HCT116 (cell line): ENCODE measurements at regions not wholly inside any gene's neighbourhood (a gene's known extent, or its start where the extent isn't known, plus 50 kb on each side); places are given as distances from the start of the nearest gene placed in this dataset.

Experiments
- ATAC-seq: fragments of 200-7000 bp; cut with Tn5 transposase; 2 replicates; pipeline ENCODE4 v1.9.1; 2020; ENCODE audit warnings: mild to moderate bottlenecking, moderate library complexity
- BruUV-seq: library from RNA; stranded (reverse); fragments of 400-500 nt; replicated peaks from 2 replicates; lab custom pipeline; 2021; lab: Mats Ljungman, UMichigan
- CTCF ChIA-PET: fragments of 300-600 bp; sonication (Branson Sonifier 250); formaldehyde crosslinking; loops from one replicate; lab custom pipeline; 2021; ENCODE audit warnings: antibody characterized with exemption; lab: Charles Lee
- POLR2A ChIA-PET: fragments of 300-600, 350-600 bp; sonication (Branson Sonifier 250); formaldehyde crosslinking; loops from one replicate; lab custom pipeline; 2021; ENCODE audit warnings: antibody characterized with exemption; lab: Charles Lee
- RAD21 ChIA-PET, 2 experiments: fragments of 300-600 bp; sonication (Branson Sonifier 250); formaldehyde crosslinking; loops; one replicate each; lab custom pipeline; 2023; ENCODE audit warnings: low total read pairs in 2 of 2; ENCODE audit not compliant: uncharacterized antibody in 2 of 2, unreplicated experiment in 2 of 2, low non-redundant PET in 1 of 2; lab: Charles Lee
- DNase-seq: peaks from one replicate; pipeline ENCODE4 v3.0.0-alpha.2; 2010; ENCODE audit warnings: low read depth, low spot score
- H2AFZ ChIP-seq: fragments of 200-600 bp; shearing (Covaris generic), sonication (generic); 2 replicates; pipeline ENCODE4 v1.6.1; 2017; ENCODE audit warnings: low read depth, mixed run types, mixed read lengths, antibody characterized with exemption, low read length; ENCODE audit not compliant: poor library complexity, severe bottlenecking
- H3K27ac ChIP-seq: 2 replicates; pipeline ENCODE4 v1.5.1; 2012; ENCODE audit warnings: low read depth, low read length
- H3K27me3 ChIP-seq: fragments of 200-600 bp; sonication (generic); 2 replicates; pipeline ENCODE4 v1.6.1; 2016; ENCODE audit warnings: mixed run types, low read length, mixed read lengths; ENCODE audit not compliant: insufficient read depth
- H3K36me3 ChIP-seq, 2 experiments: fragments of 200-500 bp in 1 of 2; fragments of 200-600 bp in 1 of 2; sonication (Bioruptor generic) in 1 of 2; sonication (generic) in 1 of 2; 2 replicates each; pipeline versions ENCODE4 v1.5.1 to v1.6.1; 2014 to 2016; ENCODE audit warnings: low read length in 2 of 2, inconsistent platforms in 1 of 2, mixed read lengths in 1 of 2, mixed run types in 1 of 2; ENCODE audit not compliant: insufficient read depth in 2 of 2, control insufficient read depth in 1 of 2
- H3K4me1 ChIP-seq, 2 experiments: fragments of 200-600 bp in 1 of 2; sonication (generic) in 1 of 2; 2 replicates each; pipeline versions ENCODE4 v1.5.1 to v1.6.1; 2012 to 2017; ENCODE audit warnings: low read length in 2 of 2, inconsistent platforms in 1 of 2, mild to moderate bottlenecking in 1 of 2, mixed read lengths in 1 of 2, mixed run types in 1 of 2, moderate library complexity in 1 of 2; ENCODE audit not compliant: insufficient read depth in 2 of 2, control insufficient read depth in 1 of 2
- H3K4me2 ChIP-seq: fragments of 200-600 bp; sonication (generic); 2 replicates; pipeline ENCODE4 v1.6.1; 2017; ENCODE audit warnings: mixed run types, low read length, mixed read lengths
- H3K4me3 ChIP-seq, 2 experiments: fragments of 200-600 bp in 1 of 2; sonication (generic) in 1 of 2; replicated peaks in 1 of 2; 2 replicates each; pipeline ENCODE4 v1.5.1; 2011 to 2016; ENCODE audit warnings: low read length in 2 of 2, control low read depth in 1 of 2, low read depth in 1 of 2, mild to moderate bottlenecking in 1 of 2, mixed read lengths in 1 of 2, mixed run types in 1 of 2
- H3K79me2 ChIP-seq: fragments of 200-600 bp; sonication (generic); 2 replicates; pipeline ENCODE4 v1.6.1; 2017; ENCODE audit warnings: mild to moderate bottlenecking, mixed run types, low read length, moderate library complexity, mixed read lengths; ENCODE audit not compliant: insufficient read depth
- H3K9ac ChIP-seq: fragments of 200-600 bp; sonication (generic); 2 replicates; pipeline ENCODE4 v1.6.1; 2016; ENCODE audit warnings: low read length, mixed read lengths
- H3K9me2 ChIP-seq: fragments of 200-600 bp; sonication (generic), shearing (Covaris generic); 2 replicates; pipeline ENCODE4 v1.6.1; 2017; ENCODE audit warnings: mixed run types, mild to moderate bottlenecking, moderate library complexity; ENCODE audit not compliant: insufficient read depth
- H3K9me3 ChIP-seq, 2 experiments: fragments of 200-500 bp in 1 of 2; fragments of 200-600 bp in 1 of 2; sonication (Bioruptor generic) in 1 of 2; sonication (generic) in 1 of 2; 2 replicates each; pipeline ENCODE4 v1.6.1; 2014 to 2017; ENCODE audit warnings: low read length in 2 of 2, mixed read lengths in 2 of 2, inconsistent platforms in 1 of 2, low read depth in 1 of 2, mild to moderate bottlenecking in 1 of 2, mixed run types in 1 of 2, moderate library complexity in 1 of 2; ENCODE audit not compliant: control insufficient read depth in 1 of 2, insufficient read depth in 1 of 2
- H4K20me1 ChIP-seq: fragments of 200-600 bp; sonication (generic), shearing (Covaris generic); 2 replicates; pipeline ENCODE4 v1.6.1; 2017; ENCODE audit warnings: mixed run types, mild to moderate bottlenecking, moderate library complexity; ENCODE audit not compliant: insufficient read depth
- ATF3 ChIP-seq: IDR thresholded peaks from 2 replicates; pipeline ENCODE4 v1.6.1; 2012
- CEBPB ChIP-seq: IDR thresholded peaks from 2 replicates; pipeline ENCODE4 v1.6.1; 2012; ENCODE audit warnings: low read depth
- CTCF ChIP-seq, 3 experiments: fragments of 200-600 bp in 1 of 3; sonication (generic) in 1 of 3; IDR thresholded peaks in 2 of 3; conservative IDR thresholded peaks in 1 of 3; 2 replicates each; pipeline ENCODE4 v1.5.1; 2012 to 2017; ENCODE audit warnings: low read depth in 2 of 3, low read length in 2 of 3, antibody characterized with exemption in 1 of 3, borderline replicate concordance in 1 of 3, control low read depth in 1 of 3, mild to moderate bottlenecking in 1 of 3, mixed read lengths in 1 of 3, mixed run types in 1 of 3, moderate library complexity in 1 of 3; ENCODE audit not compliant: insufficient read depth in 1 of 3
- ELF1 ChIP-seq: IDR thresholded peaks from 2 replicates; pipeline ENCODE4 v1.6.1; 2012; ENCODE audit warnings: low read depth, borderline replicate concordance
- EZH2phosphoT487 ChIP-seq: fragments of 200-600 bp; IDR thresholded peaks from 2 replicates; pipeline ENCODE4 v1.6.1; 2018; ENCODE audit warnings: antibody characterized with exemption, borderline replicate concordance
- JUND ChIP-seq: IDR thresholded peaks from 2 replicates; pipeline ENCODE4 v1.6.1; 2012
- POLR2AphosphoS5 ChIP-seq: IDR thresholded peaks from 2 replicates; pipeline ENCODE4 v1.6.1; 2011; ENCODE audit warnings: mild to moderate bottlenecking, low read depth, low read length, moderate library complexity
- RAD21 ChIP-seq: IDR thresholded peaks from 2 replicates; pipeline ENCODE4 v1.6.1; 2012; ENCODE audit warnings: low read depth, mild to moderate bottlenecking
- TCF7L2 ChIP-seq: IDR thresholded peaks from 2 replicates; pipeline ENCODE4 v1.7.0; 2011; ENCODE audit warnings: borderline replicate concordance, inconsistent platforms; ENCODE audit not compliant: insufficient read depth, insufficient read length; ENCODE audit errors: extremely low read depth
- ZBTB33 ChIP-seq: IDR thresholded peaks from 2 replicates; pipeline ENCODE4 v1.6.1; 2011; ENCODE audit warnings: mild to moderate bottlenecking, low read length, moderate library complexity; ENCODE audit not compliant: insufficient replicate concordance; ENCODE audit errors: extremely low read depth
- intact Hi-C: fragments of 100-400 bp; cut with micrococcal nuclease; formaldehyde crosslinking; loops from 2 replicates; pipeline ENCODE4 v1.10.0; 2022

- Histone ChIP-seq H3K79me2 (no peaks in the 10 kb centered on the region), H3K27ac (no peak overlapping the region), H3K4me1 (no peaks in the 10 kb centered on the region), H2AFZ (no peak overlapping the region), H3K4me2 (no peak overlapping the region), H3K4me3 (no peak overlapping the region), H3K27me3 (no peaks in the 10 kb centered on the region), H3K9ac (no peak overlapping the region), H3K36me3 (no peaks in the 10 kb centered on the region), H4K20me1 (no peaks in the 10 kb centered on the region; the same call in 1 of the 2 replicates), H3K9me3 (peaks cover 3 to 9% of the 10 kb centered on the region in 2 experiments; a peak in 2 of 4 replicates), H3K9me2 (no peaks in the 10 kb centered on the region)
- intact Hi-C loops: no loop called here
- BruUV-seq: no TSS peak
- CTCF ChIA-PET: no interaction called here
- POLR2A ChIA-PET: no interaction called here
- TF ChIP-seq JUND (no peak), ATF3 (no peak), TCF7L2 (no peak), RAD21 (no peak), POLR2AphosphoS5 (no peak), CEBPB (no peak)
- ATAC-seq: no peak
- no peak for DNase-seq
- RAD21 ChIA-PET: no interaction called here
These were observed 679.6 kb downstream of the MAT2B start for GRCh38 chr5:164185000-164185399.

DNA sequence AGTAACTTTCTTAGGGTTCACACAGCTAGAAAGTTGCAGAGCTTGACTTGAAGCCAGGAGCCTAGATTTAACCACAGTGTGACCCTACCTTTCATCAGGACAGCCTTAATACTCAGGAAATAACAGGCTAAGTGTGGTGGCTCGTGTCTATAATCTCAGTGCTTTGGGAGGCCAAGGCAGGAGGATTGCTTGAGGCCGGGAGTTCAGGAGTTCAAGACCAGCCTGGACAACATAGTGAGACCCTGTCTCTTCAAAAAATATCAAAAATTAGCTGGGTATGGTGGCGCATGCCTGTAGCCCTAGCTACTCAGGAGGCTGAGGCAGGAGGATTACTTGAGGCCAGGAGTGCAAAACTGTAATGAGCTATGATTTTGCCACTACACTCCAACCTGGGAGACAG lies 681.1 kb downstream of the MAT2B start:
- no peak overlapping the region for H3K4me2 ChIP-seq
- intact Hi-C loops: no loop called here
- ChIA-PET CTCF (no interaction called here), POLR2A (no interaction called here), RAD21 (no interaction called here)
- no peak for DNase-seq
- TF ChIP-seq CTCF (IDR thresholded peaks at IDR 0.05 in 2 of 3, conservative IDR thresholded peaks at IDR 0.05 in 1 of 3; ENCODE audit: borderline replicate concordance in 1 of 3, insufficient read depth in 1 of 3, low read depth in 2 of 3, low read length in 2 of 3) (no peak), ZBTB33 (no peak), JUND (no peak), ELF1 (no peak), EZH2phosphoT487 (no peak)
- no TSS peak for BruUV-seq
- no peaks in the 10 kb centered on the region; the same call in 1 of the 2 replicates for H4K20me1 ChIP-seq
- H3K9ac ChIP-seq: no peak overlapping the region
- no peaks in the 10 kb centered on the region for H3K9me2 ChIP-seq
- no peaks in the 10 kb centered on the region for H3K36me3 ChIP-seq
- H3K4me1 ChIP-seq: no peaks in the 10 kb centered on the region
- ATAC-seq: no peak
- no peaks in the 10 kb centered on the region for H3K79me2 ChIP-seq
- H3K27me3 ChIP-seq: no peaks in the 10 kb centered on the region
- H3K27ac ChIP-seq: no peak overlapping the region
- H3K4me3 ChIP-seq: no peak overlapping the region
- H2AFZ ChIP-seq: no peak overlapping the region
- H3K9me3 ChIP-seq: peaks cover 3 to 9% of the 10 kb centered on the region in 2 experiments; a peak in 2 of 4 replicates
